Neural cell (in vitro differentiated cells): ENCODE measurements at regions not wholly inside any gene's neighbourhood (a gene's known extent, or its start where the extent isn't known, plus 50 kb on each side); places are given as distances from the start of the nearest gene placed in this dataset.

Experiments
- CTCF ChIP-seq: fragments of 450-650 bp; IDR thresholded peaks from 2 replicates; pipeline ENCODE4 v1.5.1; 2014; ENCODE audit warnings: antibody characterized with exemption, mild to moderate bottlenecking, moderate library complexity; ENCODE audit not compliant: poor library complexity, severe bottlenecking
- MXI1 ChIP-seq: fragments of 450-650 bp; conservative IDR thresholded peaks from 2 replicates; pipeline ENCODE4 v1.6.1; 2014; ENCODE audit warnings: antibody characterized with exemption, mild to moderate bottlenecking; ENCODE audit not compliant: poor library complexity, severe bottlenecking

DNA sequence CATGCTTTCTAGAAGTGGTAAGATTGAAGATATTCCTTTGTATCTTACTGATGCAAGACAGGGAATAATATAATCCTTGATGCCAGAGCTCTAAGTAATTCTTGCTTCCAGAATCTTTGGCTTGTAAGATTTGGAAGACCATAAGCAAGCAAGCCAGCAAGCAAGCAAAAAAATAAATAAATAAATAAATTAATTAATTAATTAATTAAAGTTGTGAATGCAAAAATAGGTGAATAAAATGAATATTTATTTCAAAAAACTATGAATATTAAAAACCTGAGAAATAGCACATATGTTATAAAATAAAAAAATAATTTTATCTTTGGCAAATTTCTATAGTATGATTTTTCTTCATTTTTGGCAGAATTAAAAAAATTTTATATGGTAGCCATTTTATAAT is 750.2 kb upstream of the ARRDC4 start:
- no peak for TF ChIP-seq CTCF
- no peak for TF ChIP-seq MXI1
